ENCODE measurements at regions not wholly inside any gene's neighbourhood (a gene's known extent, or its start where the extent isn't known, plus 50 kb on each side); places are given as distances from the start of the nearest gene placed in this dataset.

DNA sequence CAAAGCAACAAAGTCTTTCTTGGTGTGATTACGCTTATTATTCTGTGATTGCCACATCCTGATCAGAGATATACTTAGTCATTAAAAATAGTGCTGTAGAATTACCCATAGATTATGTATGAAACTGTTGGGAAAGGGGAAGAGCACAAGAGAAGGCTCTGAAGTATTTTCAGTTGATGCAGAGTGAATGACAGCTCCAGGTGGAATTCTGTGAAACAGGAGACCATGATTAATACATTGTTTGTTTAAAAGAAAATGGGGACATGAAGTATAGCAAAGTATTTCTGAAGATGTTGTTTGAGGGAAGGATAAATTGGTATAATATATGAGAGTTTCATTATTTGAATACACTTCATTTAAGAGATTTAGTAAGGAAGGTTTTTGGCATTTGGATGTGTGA, 307.6 kb upstream of the CDH20 start:
- DNase-seq (ENCODE audit: extremely low spot score in 2 of 2): no peak
- Histone ChIP-seq H3K36me3 (no peaks in the 10 kb centered on the region), H3K4me3 (no peak overlapping the region), H3K4me1 (no peaks in the 10 kb centered on the region), H3K9me3 (no peaks in the 10 kb centered on the region), H3K27ac (no peak overlapping the region), H3K27me3 (no peaks in the 10 kb centered on the region)
- intact Hi-C loops (cut with DNase I): no loop called here
- TF ChIP-seq, protein P1, sequence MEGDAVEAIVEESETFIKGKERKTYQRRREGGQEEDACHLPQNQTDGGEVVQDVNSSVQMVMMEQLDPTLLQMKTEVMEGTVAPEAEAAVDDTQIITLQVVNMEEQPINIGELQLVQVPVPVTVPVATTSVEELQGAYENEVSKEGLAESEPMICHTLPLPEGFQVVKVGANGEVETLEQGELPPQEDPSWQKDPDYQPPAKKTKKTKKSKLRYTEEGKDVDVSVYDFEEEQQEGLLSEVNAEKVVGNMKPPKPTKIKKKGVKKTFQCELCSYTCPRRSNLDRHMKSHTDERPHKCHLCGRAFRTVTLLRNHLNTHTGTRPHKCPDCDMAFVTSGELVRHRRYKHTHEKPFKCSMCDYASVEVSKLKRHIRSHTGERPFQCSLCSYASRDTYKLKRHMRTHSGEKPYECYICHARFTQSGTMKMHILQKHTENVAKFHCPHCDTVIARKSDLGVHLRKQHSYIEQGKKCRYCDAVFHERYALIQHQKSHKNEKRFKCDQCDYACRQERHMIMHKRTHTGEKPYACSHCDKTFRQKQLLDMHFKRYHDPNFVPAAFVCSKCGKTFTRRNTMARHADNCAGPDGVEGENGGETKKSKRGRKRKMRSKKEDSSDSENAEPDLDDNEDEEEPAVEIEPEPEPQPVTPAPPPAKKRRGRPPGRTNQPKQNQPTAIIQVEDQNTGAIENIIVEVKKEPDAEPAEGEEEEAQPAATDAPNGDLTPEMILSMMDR (IDR thresholded peaks at IDR 0.05): no peak
- TF ChIP-seq POLR2A (IDR thresholded peaks at IDR 0.05): no peak
- no peak for TF ChIP-seq POLR2AphosphoS5 (IDR thresholded peaks at IDR 0.05; ENCODE audit: insufficient read depth in 1 of 2, low read depth in 1 of 2)

DNA sequence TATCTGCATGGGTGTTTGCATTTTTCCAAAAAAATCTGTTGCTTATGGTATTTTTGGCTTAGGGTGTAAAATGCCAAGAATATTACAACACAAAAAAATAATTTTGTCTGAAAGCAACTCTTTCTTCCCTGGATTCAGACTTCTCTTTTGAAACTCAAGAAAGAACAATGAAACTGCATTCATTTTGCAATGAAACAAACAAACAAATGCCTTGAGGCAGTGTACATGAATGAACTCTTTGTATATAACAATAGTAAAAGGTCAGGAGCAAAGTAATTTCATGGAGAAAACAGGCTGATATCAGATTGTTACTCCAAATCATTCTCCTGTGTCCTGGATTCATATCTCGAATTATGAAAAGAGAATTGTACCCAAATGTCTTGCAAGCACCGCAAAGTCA, 301.6 kb upstream of the CDH20 start:
- Histone ChIP-seq H3K4me1 (no peaks in the 10 kb centered on the region), H3K27ac (no peak overlapping the region), H3K27me3 (no peaks in the 10 kb centered on the region), H3K9me3 (no peaks in the 10 kb centered on the region), H3K36me3 (no peaks in the 10 kb centered on the region), H3K4me3 (no peak overlapping the region)
- intact Hi-C loops (cut with DNase I): no loop called here
- TF ChIP-seq POLR2A (IDR thresholded peaks at IDR 0.05) (no peak), POLR2AphosphoS5 (IDR thresholded peaks at IDR 0.05; ENCODE audit: insufficient read depth in 1 of 2, low read depth in 1 of 2) (no peak)
- TF ChIP-seq, protein P1 (IDR thresholded peaks at IDR 0.05): no peak
- DNase-seq (ENCODE audit: extremely low spot score in 2 of 2): no peak

DNA sequence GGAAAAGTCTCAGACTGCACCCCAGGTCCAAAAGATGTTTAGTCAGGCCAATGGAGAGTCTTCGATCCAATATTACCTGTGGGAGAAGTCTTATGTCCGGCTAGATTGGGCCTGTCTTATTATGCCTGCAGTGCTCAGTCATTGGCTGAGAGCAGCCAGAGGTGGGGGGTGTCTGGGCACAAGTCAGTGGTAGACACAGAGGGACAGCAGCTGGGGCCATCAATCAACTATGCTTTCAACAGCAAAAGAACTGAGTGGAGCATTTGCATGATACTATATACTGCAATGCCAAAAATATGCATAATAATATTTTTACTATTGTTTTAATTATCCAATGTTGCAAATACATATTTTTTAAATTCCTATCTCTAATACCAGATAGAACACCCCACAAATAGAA, 298.6 kb upstream of the CDH20 start:
- TF ChIP-seq POLR2A (IDR thresholded peaks at IDR 0.05) (no peak), POLR2AphosphoS5 (IDR thresholded peaks at IDR 0.05; ENCODE audit: insufficient read depth in 1 of 2, low read depth in 1 of 2) (no peak)
- TF ChIP-seq, protein P1 (IDR thresholded peaks at IDR 0.05): no peak
- no peak for DNase-seq (ENCODE audit: extremely low spot score in 2 of 2)
- no peaks in the 10 kb centered on the region for H3K36me3 ChIP-seq
- intact Hi-C loops (cut with DNase I): no loop called here
- H3K9me3 ChIP-seq: no peaks in the 10 kb centered on the region
- H3K4me1 ChIP-seq: no peaks in the 10 kb centered on the region
- no peak overlapping the region for H3K4me3 ChIP-seq
- H3K27ac ChIP-seq: no peak overlapping the region
- H3K27me3 ChIP-seq: no peaks in the 10 kb centered on the region

DNA sequence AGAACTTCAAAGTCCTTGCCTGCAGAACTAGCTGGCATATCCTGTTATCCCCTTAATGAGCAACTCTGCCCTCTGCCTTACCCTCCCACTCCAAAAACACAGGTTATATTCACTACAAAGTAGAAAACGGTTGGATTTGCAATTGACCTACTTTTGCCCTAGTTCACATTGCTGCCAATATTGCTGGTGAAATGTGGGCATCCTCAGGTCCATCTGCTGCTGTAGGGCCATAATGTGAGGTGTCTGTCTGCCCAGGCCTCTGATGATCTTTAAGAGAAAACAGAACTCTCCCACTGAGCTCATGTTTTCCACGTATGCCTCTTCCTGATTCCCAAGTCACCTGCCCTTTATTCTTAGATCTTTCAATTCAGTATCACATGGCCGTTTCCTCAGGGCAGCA, 294.0 kb upstream of the CDH20 start:
- Histone ChIP-seq H3K27ac (no peak overlapping the region), H3K4me1 (no peaks in the 10 kb centered on the region), H3K27me3 (no peaks in the 10 kb centered on the region), H3K36me3 (no peaks in the 10 kb centered on the region), H3K4me3 (no peak overlapping the region), H3K9me3 (no peaks in the 10 kb centered on the region)
- no peak for TF ChIP-seq POLR2AphosphoS5 (IDR thresholded peaks at IDR 0.05; ENCODE audit: insufficient read depth in 1 of 2, low read depth in 1 of 2)
- TF ChIP-seq, protein P1 (IDR thresholded peaks at IDR 0.05): no peak
- TF ChIP-seq POLR2A (IDR thresholded peaks at IDR 0.05): no peak
- no peak for DNase-seq (ENCODE audit: extremely low spot score in 2 of 2)
- intact Hi-C loops (cut with DNase I): no loop called here

DNA sequence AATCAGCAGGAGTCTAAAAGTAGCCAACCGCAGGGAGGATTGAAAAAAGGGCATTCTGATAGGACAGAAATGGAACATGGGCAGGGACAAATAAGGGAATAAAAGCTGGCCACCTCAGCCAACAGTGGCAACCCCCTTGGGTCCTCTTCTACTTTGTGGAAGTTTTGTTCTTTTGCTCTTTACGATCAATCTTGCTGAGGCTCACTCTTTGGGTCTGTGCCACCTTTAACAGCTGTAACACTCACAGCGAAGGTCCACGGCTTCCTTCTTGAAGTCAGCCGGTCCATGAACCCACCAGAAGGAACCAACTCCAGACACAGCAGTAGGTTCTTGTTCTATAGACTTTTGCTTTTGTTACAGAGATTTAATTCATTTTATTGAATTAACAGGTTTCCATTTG, 285.4 kb upstream of the CDH20 start:
- intact Hi-C loops (cut with DNase I): no loop called here
- TF ChIP-seq POLR2A (IDR thresholded peaks at IDR 0.05): no peak
- TF ChIP-seq POLR2AphosphoS5 (IDR thresholded peaks at IDR 0.05; ENCODE audit: insufficient read depth in 1 of 2, low read depth in 1 of 2): no peak
- no peaks in the 10 kb centered on the region for H3K27me3 ChIP-seq
- no peak for DNase-seq (ENCODE audit: extremely low spot score in 2 of 2)
- no peak overlapping the region for H3K27ac ChIP-seq
- H3K36me3 ChIP-seq: no peaks in the 10 kb centered on the region
- H3K4me3 ChIP-seq: no peak overlapping the region
- no peaks in the 10 kb centered on the region for H3K4me1 ChIP-seq
- no peaks in the 10 kb centered on the region for H3K9me3 ChIP-seq

DNA sequence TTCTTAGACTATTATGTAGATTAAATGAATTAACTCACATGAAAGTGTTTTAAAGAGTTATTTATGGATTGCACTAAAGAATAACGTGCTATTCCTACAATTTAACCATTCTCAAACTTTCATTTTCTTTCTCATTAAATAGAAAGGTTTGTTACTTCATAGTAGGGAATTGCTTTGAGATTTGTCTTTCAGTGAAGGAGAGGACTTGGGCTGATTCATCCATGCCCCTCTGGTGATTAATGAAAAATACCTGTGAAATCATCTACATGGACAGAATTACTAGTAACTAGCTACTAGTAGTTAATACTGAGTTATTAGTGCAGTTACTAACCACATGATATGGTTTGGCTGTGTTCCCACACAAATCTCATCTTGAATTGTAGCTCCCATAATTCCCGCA, 275.8 kb upstream of the CDH20 start:
- no peak for DNase-seq (ENCODE audit: extremely low spot score in 2 of 2)
- H3K36me3 ChIP-seq: no peaks in the 10 kb centered on the region
- no peak overlapping the region for H3K4me3 ChIP-seq
- no peaks in the 10 kb centered on the region for H3K9me3 ChIP-seq
- H3K27me3 ChIP-seq: no peaks in the 10 kb centered on the region
- no peaks in the 10 kb centered on the region for H3K4me1 ChIP-seq
- TF ChIP-seq POLR2A (IDR thresholded peaks at IDR 0.05) (no peak), POLR2AphosphoS5 (IDR thresholded peaks at IDR 0.05; ENCODE audit: insufficient read depth in 1 of 2, low read depth in 1 of 2) (no peak)
- TF ChIP-seq, protein P1 (IDR thresholded peaks at IDR 0.05): no peak
- H3K27ac ChIP-seq: no peak overlapping the region
- intact Hi-C loops (cut with DNase I): no loop called here
